Skeletal muscle satellite cell (primary cell): ENCODE measurements at regions not wholly inside any gene's neighbourhood (a gene's known extent, or its start where the extent isn't known, plus 50 kb on each side); places are given as distances from the start of the nearest gene placed in this dataset.

Experiments
- H3K27me3 ChIP-seq: 2 replicates; pipeline ENCODE4 v1.7.0; 2013; ENCODE audit warnings: low read length; ENCODE audit not compliant: control insufficient read depth, insufficient read depth
- H3K36me3 ChIP-seq: 2 replicates; pipeline ENCODE4 v1.7.0; 2013; ENCODE audit warnings: mild to moderate bottlenecking, control low read depth, low read length; ENCODE audit not compliant: insufficient read depth
- H3K4me1 ChIP-seq: 2 replicates; pipeline ENCODE4 v1.7.0; 2013; ENCODE audit warnings: low read length; ENCODE audit not compliant: control insufficient read depth, insufficient read depth
- H3K4me2 ChIP-seq: 2 replicates; pipeline ENCODE4 v1.7.0; 2013; ENCODE audit warnings: mild to moderate bottlenecking, low read length
- H3K4me3 ChIP-seq: 2 replicates; pipeline ENCODE4 v1.7.0; 2013; ENCODE audit warnings: low read length
- H3K9ac ChIP-seq: 2 replicates; pipeline ENCODE4 v1.7.0; 2013; ENCODE audit warnings: mild to moderate bottlenecking, low read depth, low read length, moderate library complexity
- H3K9me3 ChIP-seq: replicated peaks from 2 replicates; pipeline ENCODE4 v1.7.0; 2013; ENCODE audit warnings: mild to moderate bottlenecking, control low read depth, low read length

DNA sequence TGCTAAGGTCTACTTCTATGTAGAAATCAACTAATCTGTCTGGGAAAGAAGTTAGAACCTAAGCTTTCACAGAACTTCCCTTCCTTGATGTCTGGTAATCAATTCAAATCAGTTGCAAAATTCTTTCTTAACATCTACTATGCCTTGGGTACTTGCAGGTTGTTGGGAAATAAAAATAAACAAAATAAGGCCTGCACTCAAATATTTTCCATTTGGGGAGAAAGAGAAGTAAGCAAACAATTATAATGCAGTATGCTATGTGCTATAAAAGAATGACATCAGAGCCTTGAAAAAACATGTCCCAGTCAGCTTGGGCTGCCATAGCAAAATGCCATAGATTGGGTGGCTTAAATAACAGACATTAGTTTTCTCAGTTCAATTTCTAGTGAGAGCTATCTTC is 425.9 kb upstream of the DCN start:
- Histone ChIP-seq H3K9ac (no peak overlapping the region), H3K9me3 (no peaks in the 10 kb centered on the region), H3K27me3 (no peaks in the 10 kb centered on the region), H3K4me2 (no peak overlapping the region), H3K36me3 (no peaks in the 10 kb centered on the region), H3K4me1 (no peaks in the 10 kb centered on the region), H3K4me3 (no peak overlapping the region)

GRCh38 chr12:91606662-91607377 is 424.2 kb upstream of the DCN start:
- no peaks in the 10 kb centered on the region for H3K36me3 ChIP-seq
- H3K9me3 ChIP-seq = no peaks in the 10 kb centered on the region
- H3K9ac ChIP-seq = no peak overlapping the region
- H3K27me3 ChIP-seq = no peaks in the 10 kb centered on the region
- H3K4me3 ChIP-seq = no peak overlapping the region
- H3K4me1 ChIP-seq = no peaks in the 10 kb centered on the region
- H3K4me2 ChIP-seq = no peak overlapping the region

GRCh38 chr12:91604897-91605296 is 422.3 kb upstream of the DCN start:
- H3K4me2 ChIP-seq = no peak overlapping the region
- no peak overlapping the region for H3K9ac ChIP-seq
- no peaks in the 10 kb centered on the region for H3K9me3 ChIP-seq
- H3K4me3 ChIP-seq = no peak overlapping the region
- no peaks in the 10 kb centered on the region for H3K4me1 ChIP-seq
- no peaks in the 10 kb centered on the region for H3K36me3 ChIP-seq
- no peaks in the 10 kb centered on the region for H3K27me3 ChIP-seq

- Histone ChIP-seq H3K27me3 (no peaks in the 10 kb centered on the region), H3K4me3 (no peak overlapping the region), H3K9me3 (no peaks in the 10 kb centered on the region)
Observed at GRCh38 chr12:91603060-91603459, 420.4 kb upstream of the DCN start.

DNA sequence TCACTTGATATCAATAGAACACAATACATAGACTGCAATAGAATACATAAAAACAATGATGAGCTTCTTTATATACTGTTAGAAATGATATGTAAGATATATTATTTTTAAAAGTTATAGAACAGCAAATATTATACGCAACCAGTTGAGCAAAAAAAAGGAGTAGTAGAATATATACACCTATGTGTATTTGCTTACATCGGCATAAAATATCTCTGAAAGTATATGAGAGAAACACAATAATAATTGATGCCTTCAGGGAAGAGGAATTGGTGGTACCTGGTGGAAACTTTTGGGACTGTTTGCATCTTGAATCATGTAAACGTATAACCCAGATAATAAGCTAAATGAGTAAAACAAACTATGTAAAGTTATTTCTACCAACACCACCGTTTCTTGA is 418.4 kb upstream of the DCN start:
- Histone ChIP-seq H3K36me3 (no peaks in the 10 kb centered on the region), H3K9ac (no peak overlapping the region), H3K4me3 (no peak overlapping the region), H3K4me2 (no peak overlapping the region), H3K4me1 (no peaks in the 10 kb centered on the region), H3K9me3 (no peaks in the 10 kb centered on the region), H3K27me3 (no peaks in the 10 kb centered on the region)

More at GRCh38 chr12:91603060-91603459, 420.4 kb upstream of the DCN start:
- no peaks in the 10 kb centered on the region for H3K36me3 ChIP-seq
- H3K4me2 ChIP-seq = no peak overlapping the region
- no peak overlapping the region for H3K9ac ChIP-seq
- no peaks in the 10 kb centered on the region for H3K4me1 ChIP-seq

DNA sequence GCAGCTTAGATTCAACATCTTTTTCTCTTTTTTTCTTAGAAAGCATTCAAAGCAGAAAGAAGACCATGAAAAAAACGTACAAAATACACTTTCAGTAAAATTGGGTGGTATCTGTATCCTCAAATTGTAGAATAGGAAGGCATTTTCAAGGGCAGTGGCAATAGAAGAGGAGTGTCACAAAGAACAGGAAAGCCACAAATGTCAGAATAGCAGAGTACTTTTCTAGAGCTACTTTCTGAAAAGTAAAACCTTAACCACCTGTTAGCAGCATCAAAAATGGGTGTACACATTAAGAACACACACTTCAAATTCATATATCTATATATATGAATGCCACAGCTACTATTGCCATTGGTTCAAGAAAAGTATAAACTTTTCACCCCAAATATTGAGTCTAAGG is 412.1 kb upstream of the DCN start:
- Histone ChIP-seq H3K9me3 (no peaks in the 10 kb centered on the region), H3K27me3 (no peaks in the 10 kb centered on the region), H3K4me2 (no peak overlapping the region), H3K4me3 (no peak overlapping the region), H3K4me1 (no peaks in the 10 kb centered on the region), H3K36me3 (no peaks in the 10 kb centered on the region), H3K9ac (no peak overlapping the region)

- H3K9ac ChIP-seq = no peak overlapping the region
- H3K9me3 ChIP-seq = no peaks in the 10 kb centered on the region
- H3K36me3 ChIP-seq = no peaks in the 10 kb centered on the region
- no peak overlapping the region for H3K4me2 ChIP-seq
- H3K27me3 ChIP-seq = no peaks in the 10 kb centered on the region
- no peaks in the 10 kb centered on the region for H3K4me1 ChIP-seq
- H3K4me3 ChIP-seq = no peak overlapping the region
Observed at GRCh38 chr12:91591639-91591987, 409.0 kb upstream of the DCN start.

DNA sequence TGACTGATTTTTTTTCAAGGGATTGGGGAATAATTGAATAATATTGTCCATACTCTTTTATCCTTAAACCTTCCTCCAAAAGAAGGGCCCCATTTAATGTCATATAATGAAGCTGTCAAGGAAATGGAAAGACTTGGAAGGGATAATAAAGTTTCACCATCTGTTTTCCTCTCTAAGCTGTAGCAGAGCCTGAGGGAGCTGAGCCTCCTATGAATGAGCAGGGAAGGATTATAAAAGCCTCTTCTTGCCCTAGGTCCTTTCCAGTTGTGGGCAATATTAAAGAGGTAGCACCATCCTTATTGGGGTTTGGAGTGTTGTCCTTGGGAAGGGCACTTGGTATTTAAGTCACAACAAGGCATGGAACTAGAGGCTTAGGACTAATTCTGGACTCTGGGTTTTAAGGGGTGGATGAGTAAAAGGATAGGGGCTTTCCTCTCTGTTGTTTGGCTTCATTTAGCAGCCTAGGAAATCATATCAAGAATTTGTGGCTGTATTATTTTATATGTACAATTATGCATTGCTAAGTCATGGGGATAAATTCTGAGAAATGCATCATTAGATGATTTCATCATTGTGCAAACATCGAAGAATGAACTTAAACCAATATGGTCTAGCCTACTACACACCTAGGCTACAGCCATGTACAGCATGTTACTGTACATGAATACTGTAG is 408.5 kb upstream of the DCN start:
- Histone ChIP-seq H3K36me3 (no peaks in the 10 kb centered on the region), H3K27me3 (no peaks in the 10 kb centered on the region), H3K4me3 (no peak overlapping the region), H3K4me1 (no peaks in the 10 kb centered on the region), H3K4me2 (no peak overlapping the region), H3K9me3 (no peaks in the 10 kb centered on the region), H3K9ac (no peak overlapping the region)

- H3K9me3 ChIP-seq = no peaks in the 10 kb centered on the region
- no peak overlapping the region for H3K9ac ChIP-seq
- H3K27me3 ChIP-seq = no peaks in the 10 kb centered on the region
Observed at GRCh38 chr12:91588874-91589454, 406.3 kb upstream of the DCN start.

GRCh38 chr12:91586015-91586414 is 403.4 kb upstream of the DCN start:
- Histone ChIP-seq H3K4me2 (no peak overlapping the region), H3K4me1 (no peaks in the 10 kb centered on the region)

More at GRCh38 chr12:91588874-91589454, 406.3 kb upstream of the DCN start:
- Histone ChIP-seq H3K36me3 (no peaks in the 10 kb centered on the region), H3K4me2 (no peak overlapping the region), H3K4me1 (no peaks in the 10 kb centered on the region), H3K4me3 (no peak overlapping the region)

GRCh38 chr12:91582811-91583210 is 400.2 kb upstream of the DCN start:
- Histone ChIP-seq H3K27me3 (no peaks in the 10 kb centered on the region), H3K36me3 (no peaks in the 10 kb centered on the region), H3K4me1 (peaks cover 23% of the 10 kb centered on the region), H3K4me3 (no peak overlapping the region), H3K9ac (no peak overlapping the region), H3K4me2 (no peak overlapping the region), H3K9me3 (no peaks in the 10 kb centered on the region)

More at GRCh38 chr12:91586015-91586414, 403.4 kb upstream of the DCN start:
- Histone ChIP-seq H3K27me3 (no peaks in the 10 kb centered on the region), H3K9ac (no peak overlapping the region), H3K36me3 (no peaks in the 10 kb centered on the region), H3K9me3 (no peaks in the 10 kb centered on the region), H3K4me3 (no peak overlapping the region)
